Coronary artery (tissue), 2 donors: ENCODE measurements at regions not wholly inside any gene's neighbourhood (a gene's known extent, or its start where the extent isn't known, plus 50 kb on each side); places are given as distances from the start of the nearest gene placed in this dataset.

Source experiments
- DNase-seq: peaks from one replicate; pipeline ENCODE4 v3.0.0-alpha.2; 2017; ENCODE audit warnings: low spot score
- H3K27ac ChIP-seq, 2 donors: fragments of 200-600 bp; sonication (generic); one replicate each; pipeline ENCODE4 v1.5.1; 2016 to 2019
- H3K4me3 ChIP-seq: fragments of 200-600 bp; sonication (generic); 2 replicates; pipeline ENCODE4 v1.5.1; 2016; ENCODE audit warnings: mild to moderate bottlenecking, moderate library complexity
- TF ChIP-seq, protein P1 (sequence below): fragments of 200-600 bp; sonication (generic); IDR thresholded peaks from one replicate; pipeline ENCODE4 v1.5.1; 2019; ENCODE audit warnings: antibody characterized with exemption

DNA sequence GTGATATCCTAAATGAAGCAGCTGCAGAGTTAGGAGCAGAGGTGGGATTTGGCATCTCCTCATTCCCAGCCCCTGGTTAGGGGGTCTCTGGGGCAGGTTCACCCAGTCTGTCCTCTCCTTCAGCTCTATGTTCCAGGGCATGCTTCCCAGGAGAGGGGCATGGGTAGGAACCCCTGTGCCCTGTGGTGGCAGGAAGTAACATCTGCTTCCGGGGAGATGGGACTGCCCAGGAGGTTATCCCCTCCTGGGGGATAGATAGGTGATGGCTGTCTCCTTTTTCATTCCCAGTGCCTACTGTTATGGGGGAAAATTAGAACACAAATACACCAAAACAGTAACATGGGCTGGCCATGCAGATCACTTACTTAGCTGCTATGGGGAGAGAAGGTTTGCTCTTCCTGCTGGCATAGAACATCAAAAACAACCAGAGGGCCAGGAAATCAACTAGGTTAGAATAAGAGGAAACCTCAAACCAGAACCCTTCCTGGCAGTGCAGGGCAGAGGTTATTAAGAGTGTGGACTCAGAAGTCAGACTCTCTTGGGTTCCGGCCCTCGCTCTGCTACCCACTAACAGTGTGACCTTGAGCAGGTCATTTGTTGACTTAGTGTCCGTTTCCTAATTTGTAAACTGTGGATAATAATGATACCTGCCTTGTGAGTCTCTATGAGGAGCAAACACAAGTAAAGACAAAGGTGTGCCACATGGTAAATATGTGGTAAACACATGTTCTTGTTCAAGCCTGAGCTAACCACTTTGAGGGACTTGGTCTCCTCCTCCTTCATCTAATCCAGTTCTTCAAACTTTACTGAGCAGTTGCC, 157.8 kb upstream of the JUN start:
- Histone ChIP-seq H3K4me3 (no peak overlapping the region), H3K27ac (no peak overlapping the region)
- TF ChIP-seq, protein P1, sequence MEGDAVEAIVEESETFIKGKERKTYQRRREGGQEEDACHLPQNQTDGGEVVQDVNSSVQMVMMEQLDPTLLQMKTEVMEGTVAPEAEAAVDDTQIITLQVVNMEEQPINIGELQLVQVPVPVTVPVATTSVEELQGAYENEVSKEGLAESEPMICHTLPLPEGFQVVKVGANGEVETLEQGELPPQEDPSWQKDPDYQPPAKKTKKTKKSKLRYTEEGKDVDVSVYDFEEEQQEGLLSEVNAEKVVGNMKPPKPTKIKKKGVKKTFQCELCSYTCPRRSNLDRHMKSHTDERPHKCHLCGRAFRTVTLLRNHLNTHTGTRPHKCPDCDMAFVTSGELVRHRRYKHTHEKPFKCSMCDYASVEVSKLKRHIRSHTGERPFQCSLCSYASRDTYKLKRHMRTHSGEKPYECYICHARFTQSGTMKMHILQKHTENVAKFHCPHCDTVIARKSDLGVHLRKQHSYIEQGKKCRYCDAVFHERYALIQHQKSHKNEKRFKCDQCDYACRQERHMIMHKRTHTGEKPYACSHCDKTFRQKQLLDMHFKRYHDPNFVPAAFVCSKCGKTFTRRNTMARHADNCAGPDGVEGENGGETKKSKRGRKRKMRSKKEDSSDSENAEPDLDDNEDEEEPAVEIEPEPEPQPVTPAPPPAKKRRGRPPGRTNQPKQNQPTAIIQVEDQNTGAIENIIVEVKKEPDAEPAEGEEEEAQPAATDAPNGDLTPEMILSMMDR, result no peak
- no peak for DNase-seq

DNA sequence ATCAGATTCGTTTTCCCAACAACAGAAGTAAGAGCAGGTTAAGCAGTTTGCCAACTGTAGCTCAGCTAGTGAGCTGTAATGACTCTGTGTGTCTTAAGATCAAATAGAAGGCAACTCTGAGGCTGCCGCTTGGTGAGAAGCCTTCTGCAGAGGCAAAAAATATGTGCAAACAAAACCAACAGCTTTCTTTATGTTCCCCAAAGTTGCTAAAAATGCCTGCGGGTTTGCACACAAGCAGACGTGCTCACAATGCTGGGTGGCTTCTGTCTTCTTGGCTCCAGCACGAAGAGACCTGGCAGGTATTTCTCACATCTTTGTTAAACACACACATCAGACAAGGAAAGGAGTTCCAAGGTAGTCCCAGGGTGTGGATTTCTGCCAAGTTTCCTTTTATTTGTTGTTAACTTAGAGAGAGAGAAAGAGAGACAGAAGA, 158.9 kb upstream of the JUN start:
- Histone ChIP-seq H3K27ac (no peak overlapping the region), H3K4me3 (no peak overlapping the region)
- TF ChIP-seq, protein P1, result no peak
- DNase-seq, result no peak

DNA sequence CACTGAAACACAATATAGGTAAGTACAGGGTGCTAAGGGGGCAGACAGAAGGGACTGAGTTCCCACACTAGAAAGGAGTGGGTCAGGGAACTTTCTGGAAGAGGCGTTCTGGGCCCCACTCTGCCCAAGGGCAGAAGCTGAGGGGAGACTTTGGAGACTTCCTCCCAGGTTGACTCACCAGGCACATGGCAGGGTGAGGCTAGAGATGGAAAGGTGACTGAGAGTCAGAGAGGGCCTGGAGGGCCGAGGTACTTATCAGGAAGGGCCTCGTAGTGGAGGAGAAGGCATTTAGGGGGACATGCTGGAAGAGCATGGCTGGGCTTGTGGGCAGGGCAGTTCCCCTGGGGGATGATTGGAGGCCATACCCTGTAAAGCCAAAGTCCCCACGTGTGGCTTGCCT, 159.9 kb upstream of the JUN start:
- TF ChIP-seq, protein P1, result no peak
- H3K27ac ChIP-seq, result no peak overlapping the region
- no peak for DNase-seq

DNA sequence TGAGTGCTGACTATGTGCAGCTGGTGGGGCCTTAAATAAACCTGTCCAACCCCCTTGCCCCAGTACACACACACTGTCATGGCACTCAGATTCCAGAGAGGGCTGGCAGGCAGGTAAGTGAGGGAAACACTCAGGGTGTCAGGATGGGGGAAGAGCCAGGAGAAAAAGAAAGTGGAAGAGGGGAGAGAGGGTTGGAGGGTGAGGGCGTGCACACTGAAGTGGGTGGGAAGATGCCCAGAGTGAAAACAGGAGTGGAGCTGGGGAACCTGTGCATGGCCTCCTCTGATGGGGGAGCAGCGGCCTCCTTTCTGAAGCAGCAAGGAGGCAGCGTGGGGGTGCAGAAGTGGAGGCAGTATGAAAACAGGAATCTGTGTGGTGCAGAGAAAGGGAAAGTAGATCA, 160.6 kb upstream of the JUN start:
- TF ChIP-seq, protein P1, result no peak
- no peak overlapping the region for H3K27ac ChIP-seq
- no peak overlapping the region for H3K4me3 ChIP-seq
- DNase-seq, result no peak

More for the DNA sequence above, 159.9 kb upstream of the JUN start:
- H3K4me3 ChIP-seq, result no peak overlapping the region

DNA sequence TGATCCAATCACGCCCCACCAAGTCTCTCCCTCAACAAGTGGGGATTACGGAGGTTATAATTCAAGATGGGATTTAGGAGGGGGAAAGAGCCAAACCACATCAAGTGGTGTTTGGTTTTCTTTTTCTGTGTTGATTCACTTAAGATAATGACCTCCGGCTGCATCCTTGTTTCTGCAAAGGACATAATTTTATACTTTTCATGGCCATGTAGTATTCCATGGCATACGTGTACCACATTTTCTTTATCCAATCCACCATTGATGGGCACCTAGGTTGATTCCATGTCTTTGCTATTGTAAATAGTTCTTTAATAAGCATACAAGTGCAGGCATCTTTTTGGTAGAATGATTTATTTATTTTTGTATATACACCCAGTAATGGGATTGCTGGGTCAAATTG, 162.5 kb upstream of the JUN start:
- no peak overlapping the region for H3K4me3 ChIP-seq
- TF ChIP-seq, protein P1, result no peak
- no peak overlapping the region for H3K27ac ChIP-seq
- DNase-seq, result no peak

DNA sequence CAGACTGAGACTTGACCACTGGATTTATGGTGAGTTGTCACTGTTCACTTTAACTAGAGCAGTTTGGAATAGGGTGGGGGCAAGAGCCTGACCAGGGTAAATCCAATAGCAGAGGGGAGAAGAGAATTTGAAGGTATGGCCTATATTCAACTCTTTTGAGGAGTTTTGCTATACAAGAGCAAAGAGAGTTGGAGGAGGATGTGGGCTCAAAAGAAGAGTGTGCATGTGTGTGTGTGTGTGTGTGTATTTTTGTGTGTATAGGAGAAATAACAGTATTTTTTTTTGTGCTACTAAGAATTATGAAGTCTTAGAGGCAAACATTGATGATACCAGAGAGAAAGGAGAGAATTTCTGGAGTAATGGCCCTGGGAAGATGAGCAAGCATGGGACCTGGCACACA, 164.8 kb upstream of the JUN start:
- H3K4me3 ChIP-seq, result no peak overlapping the region
- DNase-seq, result no peak
- TF ChIP-seq, protein P1, result no peak
- H3K27ac ChIP-seq, result no peak overlapping the region

DNA sequence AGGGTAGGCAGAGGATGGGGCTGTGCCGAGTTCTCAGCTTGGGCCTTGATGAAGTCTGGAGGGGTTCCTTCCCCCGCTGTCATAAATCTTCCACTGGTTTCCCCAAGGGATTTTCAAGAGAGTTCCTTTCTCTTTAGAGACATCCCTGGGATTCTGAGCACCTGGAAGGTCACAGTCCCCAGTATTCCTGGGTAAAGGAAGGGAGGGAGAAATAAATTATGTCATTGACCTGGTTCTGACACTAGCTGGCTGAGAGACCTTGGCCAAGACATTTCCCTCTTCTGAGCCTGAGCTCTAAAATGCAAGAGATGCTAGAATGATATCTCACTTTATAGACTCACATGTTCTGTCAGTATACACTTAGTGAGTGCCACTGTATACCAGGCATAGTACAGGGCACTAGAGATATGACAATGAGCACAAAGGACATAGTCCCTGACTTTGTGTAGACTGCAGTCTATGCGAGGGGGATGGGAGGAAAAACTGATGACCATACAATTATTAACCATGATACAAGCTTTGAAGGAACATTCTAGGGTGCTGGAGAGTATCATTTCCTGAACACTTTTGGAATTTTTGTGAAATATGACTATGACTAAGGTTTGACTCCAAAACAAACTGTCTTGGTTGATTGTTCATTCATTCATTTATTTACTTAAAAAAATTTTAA, 165.8 kb upstream of the JUN start:
- no peak overlapping the region for H3K4me3 ChIP-seq
- DNase-seq, result no peak
- TF ChIP-seq, protein P1, result no peak
- H3K27ac ChIP-seq, result no peak overlapping the region
